IMR-90 (cell line): ENCODE measurements at regions not wholly inside any gene's neighbourhood (a gene's known extent, or its start where the extent isn't known, plus 50 kb on each side); places are given as distances from the start of the nearest gene placed in this dataset.

Source experiments
- ATAC-seq: fragments of 200-7000 bp; cut with Tn5 transposase; 2 replicates; pipeline ENCODE4 v1.9.1; 2020; ENCODE audit warnings: low read depth, mild to moderate bottlenecking, moderate library complexity
- BruUV-seq: library from RNA; stranded (reverse); fragments of 400-500 nt; replicated peaks from 2 replicates; lab custom pipeline; 2021; lab: Mats Ljungman, UMichigan
- CTCF ChIA-PET: fragments of 300-600 bp; formaldehyde crosslinking; extraction: SDS; loops from one replicate; lab custom pipeline; 2021; ENCODE audit warnings: antibody characterized with exemption; lab: Yijun Ruan, JAX
- POLR2A ChIA-PET: fragments of 300-600 bp; sonication (Branson Sonifier 250); formaldehyde crosslinking; loops from one replicate; lab custom pipeline; 2022; ENCODE audit warnings: antibody characterized with exemption; ENCODE audit not compliant: unreplicated experiment; lab: Charles Lee
- DNase-seq: peaks from one replicate; pipeline ENCODE4 v3.0.0; 2013
- H2AFZ ChIP-seq: replicated peaks from 2 replicates; pipeline ENCODE3; 2013; ENCODE audit warnings: low read length, mild to moderate bottlenecking; ENCODE audit not compliant: poor library complexity
- H2AK5ac ChIP-seq: 2 replicates; pipeline ENCODE4 v1.6.1; 2013; ENCODE audit warnings: low read depth, low read length, inconsistent platforms
- H2AK9ac ChIP-seq: replicated peaks from 2 replicates; pipeline ENCODE3; 2013; ENCODE audit warnings: mild to moderate bottlenecking, low read depth, low read length, moderate library complexity; ENCODE audit not compliant: poor library complexity
- H2BK120ac ChIP-seq: 2 replicates; pipeline ENCODE4 v1.6.1; 2013; ENCODE audit warnings: low read depth, low read length, inconsistent platforms
- H2BK15ac ChIP-seq: 3 replicates; pipeline ENCODE4 v1.6.1; 2013; ENCODE audit warnings: low read depth, low read length, inconsistent platforms
- H2BK20ac ChIP-seq: 2 replicates; pipeline ENCODE4 v1.6.1; 2013; ENCODE audit warnings: low read depth, mild to moderate bottlenecking, inconsistent platforms, low read length, moderate library complexity
- H2BK5ac ChIP-seq: 2 replicates; pipeline ENCODE4 v1.6.1; 2013; ENCODE audit warnings: mild to moderate bottlenecking, low read depth, low read length, inconsistent platforms; ENCODE audit not compliant: poor library complexity, severe bottlenecking
- H3K14ac ChIP-seq: replicated peaks from 2 replicates; pipeline ENCODE4 v1.6.1; 2013; ENCODE audit warnings: low read depth, low read length, inconsistent platforms
- H3K18ac ChIP-seq: 2 replicates; pipeline ENCODE4 v1.6.1; 2013; ENCODE audit warnings: low read depth, low read length, control low read depth
- H3K23ac ChIP-seq: 2 replicates; pipeline ENCODE4 v1.6.1; 2013; ENCODE audit warnings: low read depth, low read length, inconsistent platforms
- H3K27ac ChIP-seq: 2 replicates; pipeline ENCODE4 v1.5.1; 2013; ENCODE audit warnings: mild to moderate bottlenecking, control low read depth, low read length; ENCODE audit not compliant: insufficient read depth
- H3K27me3 ChIP-seq: 2 replicates; pipeline ENCODE4 v1.6.1; 2013; ENCODE audit warnings: low read length; ENCODE audit not compliant: control insufficient read depth, insufficient read depth
- H3K36me3 ChIP-seq: 2 replicates; pipeline ENCODE4 v1.6.1; 2013; ENCODE audit warnings: low read length, mixed read lengths; ENCODE audit not compliant: control insufficient read depth, insufficient read depth
- H3K4ac ChIP-seq: 2 replicates; pipeline ENCODE4 v1.6.1; 2013; ENCODE audit warnings: low read depth, low read length, inconsistent platforms
- H3K4me1 ChIP-seq: 2 replicates; pipeline ENCODE4 v1.6.1; 2013; ENCODE audit warnings: low read length, mixed read lengths; ENCODE audit not compliant: control insufficient read depth, insufficient read depth
- H3K4me2 ChIP-seq: 2 replicates; pipeline ENCODE4 v1.6.1; 2013; ENCODE audit warnings: low read depth, mild to moderate bottlenecking, control low read depth, low read length, moderate library complexity
- H3K4me3 ChIP-seq: 2 replicates; pipeline ENCODE4 v1.5.1; 2013; ENCODE audit warnings: low read depth, mild to moderate bottlenecking, control low read depth, low read length, moderate library complexity; ENCODE audit not compliant: insufficient read depth
- H3K56ac ChIP-seq: 2 replicates; pipeline ENCODE4 v1.6.1; 2013; ENCODE audit warnings: low read length, inconsistent platforms; ENCODE audit not compliant: insufficient read depth; ENCODE audit errors: extremely low read depth
- H3K79me1 ChIP-seq, 2 experiments: 2 replicates each; pipeline ENCODE4 v1.6.1; 2013; ENCODE audit warnings: low read length in 2 of 2, inconsistent platforms in 1 of 2, low read depth in 1 of 2
- H3K9ac ChIP-seq: 2 replicates; pipeline ENCODE4 v1.6.1; 2013; ENCODE audit warnings: low read depth, low read length, control low read depth
- H3K9me1 ChIP-seq: 2 replicates; pipeline ENCODE4 v1.6.1; 2013; ENCODE audit warnings: low read length, inconsistent platforms; ENCODE audit not compliant: insufficient read depth
- H3K9me3 ChIP-seq: 2 replicates; pipeline ENCODE4 v1.6.1; 2013; ENCODE audit warnings: low read length; ENCODE audit not compliant: control insufficient read depth, insufficient read depth
- H4K20me1 ChIP-seq: 2 replicates; pipeline ENCODE4 v1.6.1; 2013; ENCODE audit warnings: low read length, inconsistent platforms; ENCODE audit not compliant: insufficient read depth
- H4K5ac ChIP-seq: 2 replicates; pipeline ENCODE4 v1.6.1; 2013; ENCODE audit warnings: mild to moderate bottlenecking, low read depth, low read length, control low read depth
- H4K8ac ChIP-seq, 2 experiments: 2 replicates each; pipeline ENCODE4 v1.6.1; 2013; ENCODE audit warnings: low read depth in 2 of 2, low read length in 2 of 2, control low read depth in 1 of 2, inconsistent platforms in 1 of 2
- H4K91ac ChIP-seq: 2 replicates; pipeline ENCODE4 v1.6.1; 2013; ENCODE audit warnings: low read depth, low read length, inconsistent platforms; ENCODE audit not compliant: insufficient read depth
- FOS ChIP-seq: fragments of 150-350 bp; IDR thresholded peaks from 2 replicates; pipeline ENCODE4 v1.6.1; 2016; ENCODE audit warnings: low read depth, low read length
- MAZ ChIP-seq: IDR thresholded peaks from 2 replicates; pipeline ENCODE4 v1.6.1; 2012; ENCODE audit warnings: low read depth, mild to moderate bottlenecking, low read length, improper control_type of control experiment, moderate library complexity, borderline replicate concordance
- MXI1 ChIP-seq: IDR thresholded peaks from 2 replicates; pipeline ENCODE4 v1.6.1; 2012; ENCODE audit warnings: low read depth, mild to moderate bottlenecking, low read length, moderate library complexity, borderline replicate concordance
- NFE2L2 ChIP-seq: fragments of 150-350 bp; IDR thresholded peaks from 2 replicates; pipeline ENCODE4 v1.6.1; 2016; ENCODE audit warnings: low read depth, mild to moderate bottlenecking, low read length
- RFX5 ChIP-seq: IDR thresholded peaks from 2 replicates; pipeline ENCODE4 v1.8.0; 2012; ENCODE audit warnings: low read depth, mild to moderate bottlenecking, low read length, moderate library complexity
- USF2 ChIP-seq: fragments of 150-350 bp; IDR thresholded peaks from 2 replicates; pipeline ENCODE4 v1.6.1; 2017; ENCODE audit warnings: mild to moderate bottlenecking, antibody characterized with exemption, low read length, low read depth
- WGBS, 2 experiments: methylation state at CpG; one replicate each; pipeline versions ENCODE4 v1.1.5 to v1.1.7; 2013; ENCODE audit warnings: missing lambda C conversion rate in 2 of 2; ENCODE audit not compliant: insufficient read length in 1 of 2; ENCODE audit errors: extremely low coverage in 2 of 2; 5-methylcytosine and 5-hydroxymethylcytosine counted together
- dilution Hi-C: fragments of 300-500 bp; cut with HindIII; formaldehyde crosslinking; loops from one replicate; pipeline ENCODE4 v1.14.3; 2018; ENCODE audit warnings: low sequenced_read_pairs; ENCODE audit not compliant: unreplicated experiment
- in situ Hi-C: fragments of 300-500 bp; cut with MboI; formaldehyde crosslinking; loops from 3 replicates; pipeline ENCODE4 v1.14.3; 2019; ENCODE audit warnings: low sequenced_read_pairs, inconsistent platforms, mixed read lengths
- intact Hi-C: fragments of 100-400 bp; cut with micrococcal nuclease; formaldehyde crosslinking; loops from 2 replicates; pipeline ENCODE4 v1.10.0; 2022

GRCh38 chr21:16424331-16424751, 694.6 kb downstream of the USP25 start:
- H3K4me3 ChIP-seq: no peak overlapping the region
- in situ Hi-C loops: no loop called here

More at GRCh38 chr21:16424331-16424751, 694.6 kb downstream of the USP25 start:
- no peak overlapping the region for H3K9ac ChIP-seq
- no peak overlapping the region for H2AK9ac ChIP-seq
- BruUV-seq: no TSS peak
- H3K23ac ChIP-seq: no peak overlapping the region
- H3K4me1 ChIP-seq: no peaks in the 10 kb centered on the region
- H3K27me3 ChIP-seq: no peaks in the 10 kb centered on the region
- no peaks in the 10 kb centered on the region for H3K79me1 ChIP-seq
- H3K9me3 ChIP-seq: no peaks in the 10 kb centered on the region
- H3K56ac ChIP-seq: no peak overlapping the region
- DNase-seq (no peak), ATAC-seq (no peak)
- TF ChIP-seq RFX5: no peak
- no peak for TF ChIP-seq MXI1
- no peak for TF ChIP-seq MAZ
- TF ChIP-seq NFE2L2: no peak
- TF ChIP-seq USF2: no peak
- no peak for TF ChIP-seq FOS
- no peak overlapping the region for H2BK120ac ChIP-seq
- H3K14ac ChIP-seq: no peak overlapping the region
- no peaks in the 10 kb centered on the region for H3K9me1 ChIP-seq
- 0 out of 2 replicates have a peak overlapping the region, but pooled peaks have one; percentile 15 for H3K4me2 ChIP-seq
- H2BK20ac ChIP-seq: no peak overlapping the region
- H3K27ac ChIP-seq: no peak overlapping the region
- H2AK5ac ChIP-seq: no peak overlapping the region
- CTCF ChIA-PET: no interaction called here
- no CpG with 5 or more reads among the region's 5 CpGs for WGBS, 2 experiments
- no peak overlapping the region for H3K4ac ChIP-seq
- H4K8ac ChIP-seq: no peak overlapping the region
- no peak overlapping the region for H2BK15ac ChIP-seq
- H2BK5ac ChIP-seq: no peak overlapping the region
- H3K18ac ChIP-seq: no peak overlapping the region
- POLR2A ChIA-PET: no interaction called here
- H4K20me1 ChIP-seq: no peaks in the 10 kb centered on the region
- no peak overlapping the region for H4K5ac ChIP-seq
- no peaks in the 10 kb centered on the region for H3K36me3 ChIP-seq
- H2AFZ ChIP-seq: no peak overlapping the region
- intact Hi-C loops: loop anchor here (5.0 kb wide), 1 partner anchor 163 kb away; no protein-coding TSS in a partner anchor
- dilution Hi-C loops: no loop called here
- no peak overlapping the region for H4K91ac ChIP-seq
